ENCODE measurements at regions not wholly inside any gene's neighbourhood (a gene's known extent, or its start where the extent isn't known, plus 50 kb on each side); places are given as distances from the start of the nearest gene placed in this dataset.

GRCh38 chr12:92032101-92032500 lies 113.5 kb downstream of the BTG1 start:
- Histone ChIP-seq H3K36me3 (ENCODE audit: control insufficient read depth, insufficient read depth, low read length) (no peaks in the 10 kb centered on the region), H3K27ac (ENCODE audit: insufficient read depth, low read length, poor library complexity, severe bottlenecking) (peak overlapping the region; percentile 77), H3K4me3 (ENCODE audit: low read depth, low read length) (peak overlapping the region; percentile 65), H3K4me1 (ENCODE audit: control insufficient read depth, insufficient read depth, low read length, poor library complexity, severe bottlenecking) (peaks cover 94% of the 10 kb centered on the region), H3K27me3 (ENCODE audit: control insufficient read depth, insufficient read depth, low read length) (no peaks in the 10 kb centered on the region), H3K9me3 (ENCODE audit: control insufficient read depth in 2 of 2, low read length in 2 of 2) (no peaks in the 10 kb centered on the region)
- no peaks in the 10 kb centered on the region for H3K27me3 Mint-ChIP-seq
- H3K27ac Mint-ChIP-seq = peak overlapping the region; percentile 95 to 98 (median 96)
- H3K36me3 Mint-ChIP-seq = peaks cover 12% of the 10 kb centered on the region
- H3K4me1 Mint-ChIP-seq = peaks cover 54 to 96% (median 79%) of the 10 kb centered on the region in 4 donors
- peak overlapping the region; percentile 48 to 82 (median 69) for H3K4me3 Mint-ChIP-seq
- ATAC-seq (ENCODE audit: low read depth in 2 of 2) = no peak
- H3K9me3 Mint-ChIP-seq = peaks cover 0 to 4% (median 0%) of the 10 kb centered on the region in 7 donors
- no peak for DNase-seq

- DNase-seq (peak; percentile 44 to 91 (median 84)), ATAC-seq (ENCODE audit: low read depth in 2 of 2) (peak; percentile 97 to 99)
- H3K4me1 Mint-ChIP-seq = peaks cover 48 to 92% (median 71%) of the 10 kb centered on the region in 4 donors
- Histone ChIP-seq H3K36me3 (ENCODE audit: control insufficient read depth, insufficient read depth, low read length) (no peaks in the 10 kb centered on the region), H3K4me3 (ENCODE audit: low read depth, low read length) (peak overlapping the region; percentile 46), H3K4me1 (ENCODE audit: control insufficient read depth, insufficient read depth, low read length, poor library complexity, severe bottlenecking) (peaks cover 79% of the 10 kb centered on the region), H3K27me3 (ENCODE audit: control insufficient read depth, insufficient read depth, low read length) (no peaks in the 10 kb centered on the region), H3K9me3 (ENCODE audit: control insufficient read depth in 2 of 2, low read length in 2 of 2) (no peaks in the 10 kb centered on the region), H3K27ac (ENCODE audit: insufficient read depth, low read length, poor library complexity, severe bottlenecking) (peak overlapping the region; percentile 74)
- H3K9me3 Mint-ChIP-seq = peaks cover 0 to 4% (median 0%) of the 10 kb centered on the region in 7 donors
- H3K27me3 Mint-ChIP-seq = no peaks in the 10 kb centered on the region
- H3K36me3 Mint-ChIP-seq = peaks cover 9% of the 10 kb centered on the region
- H3K27ac Mint-ChIP-seq = peak overlapping the region; percentile 93 to 98 (median 96)
- peak overlapping the region; percentile 79 to 89 (median 84) for H3K4me3 Mint-ChIP-seq
Measured at GRCh38 chr12:92030618-92031017, 115.0 kb downstream of the BTG1 start.

- H3K9me3 ChIP-seq (ENCODE audit: control insufficient read depth in 2 of 2, low read length in 2 of 2) = no peaks in the 10 kb centered on the region
- H3K27ac ChIP-seq (ENCODE audit: insufficient read depth, low read length, poor library complexity, severe bottlenecking) = peak overlapping the region; percentile 74
- Mint-ChIP-seq H3K36me3 (peaks cover 9% of the 10 kb centered on the region), H3K4me1 (peaks cover 45 to 91% (median 68%) of the 10 kb centered on the region in 4 donors), H3K4me3 (peak overlapping the region; percentile 79 to 89 (median 84)), H3K27me3 (no peaks in the 10 kb centered on the region), H3K27ac (peak overlapping the region; percentile 93 to 98 (median 96)), H3K9me3 (peaks cover 0 to 4% (median 0%) of the 10 kb centered on the region in 7 donors)
- H3K27me3 ChIP-seq (ENCODE audit: control insufficient read depth, insufficient read depth, low read length) = no peaks in the 10 kb centered on the region
- DNase-seq (no peak), ATAC-seq (ENCODE audit: low read depth in 2 of 2) (no peak)
- H3K4me3 ChIP-seq (ENCODE audit: low read depth, low read length) = peak overlapping the region; percentile 46
- H3K36me3 ChIP-seq (ENCODE audit: control insufficient read depth, insufficient read depth, low read length) = no peaks in the 10 kb centered on the region
- peaks cover 74% of the 10 kb centered on the region for H3K4me1 ChIP-seq (ENCODE audit: control insufficient read depth, insufficient read depth, low read length, poor library complexity, severe bottlenecking)
Measured at GRCh38 chr12:92029902-92030586, 115.6 kb downstream of the BTG1 start.

- Mint-ChIP-seq H3K36me3 (peaks cover 9% of the 10 kb centered on the region), H3K4me3 (peak overlapping the region in 3 of 4 donors; percentile 20 to 86 (median 37)), H3K27me3 (no peaks in the 10 kb centered on the region), H3K4me1 (peaks cover 37 to 82% (median 61%) of the 10 kb centered on the region in 4 donors), H3K27ac (peak overlapping the region; percentile 93 to 98 (median 96)), H3K9me3 (peaks cover 0 to 4% (median 0%) of the 10 kb centered on the region in 7 donors)
- DNase-seq (no peak), ATAC-seq (ENCODE audit: low read depth in 2 of 2) (no peak)
- no peaks in the 10 kb centered on the region for H3K27me3 ChIP-seq (ENCODE audit: control insufficient read depth, insufficient read depth, low read length)
- H3K27ac ChIP-seq (ENCODE audit: insufficient read depth, low read length, poor library complexity, severe bottlenecking) = no peak overlapping the region
- H3K4me1 ChIP-seq (ENCODE audit: control insufficient read depth, insufficient read depth, low read length, poor library complexity, severe bottlenecking) = peaks cover 65% of the 10 kb centered on the region
- H3K9me3 ChIP-seq (ENCODE audit: control insufficient read depth in 2 of 2, low read length in 2 of 2) = no peaks in the 10 kb centered on the region
- peak overlapping the region; percentile 29 for H3K4me3 ChIP-seq (ENCODE audit: low read depth, low read length)
- H3K36me3 ChIP-seq (ENCODE audit: control insufficient read depth, insufficient read depth, low read length) = no peaks in the 10 kb centered on the region
Measured at GRCh38 chr12:92029136-92029535, 116.5 kb downstream of the BTG1 start.

- DNase-seq (no peak), ATAC-seq (ENCODE audit: low read depth in 2 of 2) (no peak)
- Mint-ChIP-seq H3K4me1 (peaks cover 37 to 75% (median 57%) of the 10 kb centered on the region in 4 donors), H3K4me3 (peak overlapping the region in 2 of 4 donors; percentile 44 to 57), H3K36me3 (peaks cover 9% of the 10 kb centered on the region), H3K9me3 (peaks cover 0 to 4% (median 0%) of the 10 kb centered on the region in 7 donors), H3K27me3 (no peaks in the 10 kb centered on the region), H3K27ac (peak overlapping the region; percentile 87 to 98 (median 96))
- H3K4me3 ChIP-seq (ENCODE audit: low read depth, low read length) = no peak overlapping the region
- H3K4me1 ChIP-seq (ENCODE audit: control insufficient read depth, insufficient read depth, low read length, poor library complexity, severe bottlenecking) = peaks cover 57% of the 10 kb centered on the region
- no peaks in the 10 kb centered on the region for H3K27me3 ChIP-seq (ENCODE audit: control insufficient read depth, insufficient read depth, low read length)
- no peaks in the 10 kb centered on the region for H3K9me3 ChIP-seq (ENCODE audit: control insufficient read depth in 2 of 2, low read length in 2 of 2)
- no peak overlapping the region for H3K27ac ChIP-seq (ENCODE audit: insufficient read depth, low read length, poor library complexity, severe bottlenecking)
- H3K36me3 ChIP-seq (ENCODE audit: control insufficient read depth, insufficient read depth, low read length) = no peaks in the 10 kb centered on the region
Measured at GRCh38 chr12:92028441-92028709, 117.3 kb downstream of the BTG1 start.

GRCh38 chr12:92027701-92028440 lies 117.8 kb downstream of the BTG1 start:
- H3K36me3 ChIP-seq (ENCODE audit: control insufficient read depth, insufficient read depth, low read length) = no peaks in the 10 kb centered on the region
- H3K4me1 ChIP-seq (ENCODE audit: control insufficient read depth, insufficient read depth, low read length, poor library complexity, severe bottlenecking) = peaks cover 52% of the 10 kb centered on the region
- Mint-ChIP-seq H3K4me3 (peak overlapping the region in 2 of 4 donors; percentile 44 to 57), H3K36me3 (peaks cover 9% of the 10 kb centered on the region), H3K27me3 (no peaks in the 10 kb centered on the region), H3K4me1 (peaks cover 36 to 72% (median 57%) of the 10 kb centered on the region in 4 donors), H3K27ac (peak overlapping the region; percentile 87 to 98 (median 96)), H3K9me3 (peaks cover 0 to 3% (median 0%) of the 10 kb centered on the region in 7 donors)
- H3K4me3 ChIP-seq (ENCODE audit: low read depth, low read length) = no peak overlapping the region
- H3K27ac ChIP-seq (ENCODE audit: insufficient read depth, low read length, poor library complexity, severe bottlenecking) = no peak overlapping the region
- no peak for ATAC-seq (ENCODE audit: low read depth in 2 of 2)
- no peak for DNase-seq
- H3K9me3 ChIP-seq (ENCODE audit: control insufficient read depth in 2 of 2, low read length in 2 of 2) = no peaks in the 10 kb centered on the region
- H3K27me3 ChIP-seq (ENCODE audit: control insufficient read depth, insufficient read depth, low read length) = no peaks in the 10 kb centered on the region

GRCh38 chr12:92027243-92027642 lies 118.4 kb downstream of the BTG1 start:
- no peak for DNase-seq
- no peaks in the 10 kb centered on the region for H3K36me3 ChIP-seq (ENCODE audit: control insufficient read depth, insufficient read depth, low read length)
- H3K27me3 Mint-ChIP-seq = no peaks in the 10 kb centered on the region
- no peaks in the 10 kb centered on the region for H3K27me3 ChIP-seq (ENCODE audit: control insufficient read depth, insufficient read depth, low read length)
- peak overlapping the region in 3 of 4 donors; percentile 59 to 73 (median 61) for H3K4me3 Mint-ChIP-seq
- H3K4me1 ChIP-seq (ENCODE audit: control insufficient read depth, insufficient read depth, low read length, poor library complexity, severe bottlenecking) = peaks cover 46% of the 10 kb centered on the region
- H3K36me3 Mint-ChIP-seq = peaks cover 9% of the 10 kb centered on the region
- H3K4me1 Mint-ChIP-seq = peaks cover 30 to 69% (median 55%) of the 10 kb centered on the region in 4 donors
- no peak overlapping the region for H3K4me3 ChIP-seq (ENCODE audit: low read depth, low read length)
- no peaks in the 10 kb centered on the region for H3K9me3 ChIP-seq (ENCODE audit: control insufficient read depth in 2 of 2, low read length in 2 of 2)
- peaks cover 0 to 2% (median 0%) of the 10 kb centered on the region in 7 donors for H3K9me3 Mint-ChIP-seq
- peak overlapping the region; percentile 72 to 98 (median 92) for H3K27ac Mint-ChIP-seq
- no peak overlapping the region for H3K27ac ChIP-seq (ENCODE audit: insufficient read depth, low read length, poor library complexity, severe bottlenecking)
- no peak for ATAC-seq (ENCODE audit: low read depth in 2 of 2)
